ENCODE measurements at regions not wholly inside any gene's neighbourhood (a gene's known extent, or its start where the extent isn't known, plus 50 kb on each side); places are given as distances from the start of the nearest gene placed in this dataset.
"Not testable (repeated sequence)": the region's sequence is repeated elsewhere in the genome, so short reads cannot be mapped to it uniquely, and the experiment has no call there.

GRCh38 chr4:177494791-177495190, 52.6 kb upstream of the AGA start:
- H4K91ac ChIP-seq (ENCODE audit: low read depth, low read length, poor library complexity): no peak overlapping the region
- no peaks in the 10 kb centered on the region for H3K4me1 ChIP-seq (ENCODE audit: control insufficient read depth in 2 of 2, insufficient read depth in 1 of 2, low read depth in 1 of 2, low read length in 2 of 2)
- no peaks in the 10 kb centered on the region for H3K9me3 ChIP-seq (replicated peaks in 1 of 2; ENCODE audit: control insufficient read depth in 2 of 2, insufficient read depth in 1 of 2, low read depth in 1 of 2, low read length in 2 of 2)
- H3K4me2 ChIP-seq (ENCODE audit: insufficient read depth, low read length, poor library complexity, severe bottlenecking): no peak overlapping the region
- H3K27ac ChIP-seq (replicated peaks; ENCODE audit: low read length): no peak overlapping the region
- H3K9ac ChIP-seq (ENCODE audit: low read depth, low read length, poor library complexity): no peak overlapping the region
- H3K23ac ChIP-seq (ENCODE audit: low read depth, low read length, poor library complexity): no peak overlapping the region
- H3K79me1 ChIP-seq (ENCODE audit: low read depth, low read length): peaks cover 1% of the 10 kb centered on the region
- no peak overlapping the region for H3K4ac ChIP-seq (ENCODE audit: low read length)
- no peak overlapping the region for H2AFZ ChIP-seq (ENCODE audit: low read length)
- no peak overlapping the region for H3K18ac ChIP-seq (ENCODE audit: low read length)
- no peak overlapping the region for H2BK5ac ChIP-seq (ENCODE audit: low read length)
- no peak overlapping the region for H2BK15ac ChIP-seq (ENCODE audit: low read length)
- H2BK120ac ChIP-seq (ENCODE audit: low read depth, low read length): no peak overlapping the region
- H3K4me3 ChIP-seq (ENCODE audit: low read length in 2 of 2): no peak overlapping the region
- H3K27me3 ChIP-seq (ENCODE audit: control insufficient read depth in 3 of 3, insufficient read depth in 3 of 3, low read depth in 1 of 3, low read length in 3 of 3): no peaks in the 10 kb centered on the region
- no peak overlapping the region for H4K8ac ChIP-seq (ENCODE audit: low read depth, low read length)
- DNase-seq (ENCODE audit: low spot score): no peak
- no peak overlapping the region for H2AK5ac ChIP-seq (ENCODE audit: low read depth, low read length)
- no peak overlapping the region for H3K14ac ChIP-seq (ENCODE audit: low read length)
- H3K36me3 ChIP-seq (replicated peaks in 1 of 2; ENCODE audit: control insufficient read depth in 2 of 2, insufficient read depth in 2 of 2, low read length in 2 of 2): no peaks in the 10 kb centered on the region
- WGBS, 2 donors (ENCODE audit: extremely low coverage in 2 of 2, insufficient read length in 2 of 2, insufficient replicate concordance in 1 of 2): no CpG with 5 or more reads among the region's 2 CpGs
- no peak overlapping the region for H2BK12ac ChIP-seq (ENCODE audit: low read length)

GRCh38 chr4:177495626-177496025, 53.4 kb upstream of the AGA start:
- H3K23ac ChIP-seq (ENCODE audit: low read depth, low read length, poor library complexity); H3K27me3 ChIP-seq (ENCODE audit: control insufficient read depth in 3 of 3, insufficient read depth in 3 of 3, low read depth in 1 of 3, low read length in 3 of 3); H3K27ac ChIP-seq (replicated peaks; ENCODE audit: low read length); H2BK5ac ChIP-seq (ENCODE audit: low read length); H3K4me1 ChIP-seq (ENCODE audit: control insufficient read depth in 2 of 2, insufficient read depth in 1 of 2, low read depth in 1 of 2, low read length in 2 of 2); H2AK5ac ChIP-seq (ENCODE audit: low read depth, low read length); H3K18ac ChIP-seq (ENCODE audit: low read length); H4K91ac ChIP-seq (ENCODE audit: low read depth, low read length, poor library complexity); DNase-seq (ENCODE audit: low spot score); H4K8ac ChIP-seq (ENCODE audit: low read depth, low read length); H3K14ac ChIP-seq (ENCODE audit: low read length); H2BK12ac ChIP-seq (ENCODE audit: low read length); H2AFZ ChIP-seq (ENCODE audit: low read length); H3K4ac ChIP-seq (ENCODE audit: low read length); H3K36me3 ChIP-seq (replicated peaks in 1 of 2; ENCODE audit: control insufficient read depth in 2 of 2, insufficient read depth in 2 of 2, low read length in 2 of 2); H3K4me3 ChIP-seq (ENCODE audit: low read length in 2 of 2); H3K9me3 ChIP-seq (replicated peaks in 1 of 2; ENCODE audit: control insufficient read depth in 2 of 2, insufficient read depth in 1 of 2, low read depth in 1 of 2, low read length in 2 of 2); H3K9ac ChIP-seq (ENCODE audit: low read depth, low read length, poor library complexity); H3K4me2 ChIP-seq (ENCODE audit: insufficient read depth, low read length, poor library complexity, severe bottlenecking); H2BK120ac ChIP-seq (ENCODE audit: low read depth, low read length); H3K79me1 ChIP-seq (ENCODE audit: low read depth, low read length); H2BK15ac ChIP-seq (ENCODE audit: low read length): not testable (repeated sequence)
- WGBS, 2 donors (ENCODE audit: extremely low coverage in 2 of 2, insufficient read length in 2 of 2, insufficient replicate concordance in 1 of 2): no CpG with 5 or more reads among the region's 27 CpGs

GRCh38 chr4:177499537-177499936, 57.3 kb upstream of the AGA start:
- Histone ChIP-seq H3K4me2 (ENCODE audit: insufficient read depth, low read length, poor library complexity, severe bottlenecking) (no peak overlapping the region), H3K9ac (ENCODE audit: low read depth, low read length, poor library complexity) (no peak overlapping the region), H3K27me3 (ENCODE audit: control insufficient read depth in 3 of 3, insufficient read depth in 3 of 3, low read depth in 1 of 3, low read length in 3 of 3) (no peaks in the 10 kb centered on the region), H3K23ac (ENCODE audit: low read depth, low read length, poor library complexity) (no peak overlapping the region), H3K4me1 (ENCODE audit: control insufficient read depth in 2 of 2, insufficient read depth in 1 of 2, low read depth in 1 of 2, low read length in 2 of 2) (no peaks in the 10 kb centered on the region), H4K91ac (ENCODE audit: low read depth, low read length, poor library complexity) (no peak overlapping the region), H3K9me3 (replicated peaks in 1 of 2; ENCODE audit: control insufficient read depth in 2 of 2, insufficient read depth in 1 of 2, low read depth in 1 of 2, low read length in 2 of 2) (peaks cover 0 to 6% of the 10 kb centered on the region in 2 donors), H2AK5ac (ENCODE audit: low read depth, low read length) (no peak overlapping the region), H3K4ac (ENCODE audit: low read length) (no peak overlapping the region), H3K36me3 (replicated peaks in 1 of 2; ENCODE audit: control insufficient read depth in 2 of 2, insufficient read depth in 2 of 2, low read length in 2 of 2) (no peaks in the 10 kb centered on the region), H2AFZ (ENCODE audit: low read length) (no peak overlapping the region), H3K14ac (ENCODE audit: low read length) (no peak overlapping the region), H2BK15ac (ENCODE audit: low read length) (no peak overlapping the region), H4K8ac (ENCODE audit: low read depth, low read length) (no peak overlapping the region), H3K18ac (ENCODE audit: low read length) (no peak overlapping the region), H2BK12ac (ENCODE audit: low read length) (no peak overlapping the region), H2BK120ac (ENCODE audit: low read depth, low read length) (no peak overlapping the region), H3K27ac (replicated peaks; ENCODE audit: low read length) (no peak overlapping the region), H3K4me3 (ENCODE audit: low read length in 2 of 2) (no peak overlapping the region), H3K79me1 (ENCODE audit: low read depth, low read length) (peaks cover 1% of the 10 kb centered on the region), H2BK5ac (ENCODE audit: low read length) (no peak overlapping the region)
- DNase-seq (ENCODE audit: low spot score): no peak
- no CpG with 5 or more reads among the region's 14 CpGs for whole genome bisulfite sequencing, 2 donors (ENCODE audit: extremely low coverage in 2 of 2, insufficient read length in 2 of 2, insufficient replicate concordance in 1 of 2)

GRCh38 chr4:177505171-177505615, 63.0 kb upstream of the AGA start:
- no peak overlapping the region for H3K4me2 ChIP-seq (ENCODE audit: insufficient read depth, low read length, poor library complexity, severe bottlenecking)
- H2AFZ ChIP-seq (ENCODE audit: low read length): no peak overlapping the region
- no peak overlapping the region for H3K4ac ChIP-seq (ENCODE audit: low read length)
- H3K4me3 ChIP-seq (ENCODE audit: low read length in 2 of 2): no peak overlapping the region
- no CpG with 5 or more reads among the region's 9 CpGs for WGBS, 2 donors (ENCODE audit: extremely low coverage in 2 of 2, insufficient read length in 2 of 2, insufficient replicate concordance in 1 of 2)
- no peak overlapping the region for H2AK5ac ChIP-seq (ENCODE audit: low read depth, low read length)
- H3K4me1 ChIP-seq (ENCODE audit: control insufficient read depth in 2 of 2, insufficient read depth in 1 of 2, low read depth in 1 of 2, low read length in 2 of 2): no peaks in the 10 kb centered on the region
- H3K27me3 ChIP-seq (ENCODE audit: control insufficient read depth in 3 of 3, insufficient read depth in 3 of 3, low read depth in 1 of 3, low read length in 3 of 3): no peaks in the 10 kb centered on the region
- H3K36me3 ChIP-seq (replicated peaks in 1 of 2; ENCODE audit: control insufficient read depth in 2 of 2, insufficient read depth in 2 of 2, low read length in 2 of 2): no peaks in the 10 kb centered on the region
- no peak overlapping the region for H3K27ac ChIP-seq (replicated peaks; ENCODE audit: low read length)
- H3K9me3 ChIP-seq (replicated peaks in 1 of 2; ENCODE audit: control insufficient read depth in 2 of 2, insufficient read depth in 1 of 2, low read depth in 1 of 2, low read length in 2 of 2): peaks cover 0 to 6% of the 10 kb centered on the region in 2 donors
- H2BK5ac ChIP-seq (ENCODE audit: low read length): no peak overlapping the region
- no peak overlapping the region for H3K23ac ChIP-seq (ENCODE audit: low read depth, low read length, poor library complexity)
- H3K14ac ChIP-seq (ENCODE audit: low read length): no peak overlapping the region
- no peak overlapping the region for H3K9ac ChIP-seq (ENCODE audit: low read depth, low read length, poor library complexity)
- H2BK15ac ChIP-seq (ENCODE audit: low read length): no peak overlapping the region
- no peak overlapping the region for H3K18ac ChIP-seq (ENCODE audit: low read length)
- no peak overlapping the region for H4K8ac ChIP-seq (ENCODE audit: low read depth, low read length)
- DNase-seq (ENCODE audit: low spot score): no peak
- H2BK120ac ChIP-seq (ENCODE audit: low read depth, low read length): no peak overlapping the region
- H3K79me1 ChIP-seq (ENCODE audit: low read depth, low read length): no peaks in the 10 kb centered on the region
- H2BK12ac ChIP-seq (ENCODE audit: low read length): no peak overlapping the region
- no peak overlapping the region for H4K91ac ChIP-seq (ENCODE audit: low read depth, low read length, poor library complexity)

Data from neuronal stem cell (in vitro differentiated cells).